Hindlimb muscle (tissue), 1 donor: ENCODE measurements at regions not wholly inside any gene's neighbourhood (a gene's known extent, or its start where the extent isn't known, plus 50 kb on each side); places are given as distances from the start of the nearest gene placed in this dataset.
"Not testable (repeated sequence)": the region's sequence is repeated elsewhere in the genome, so short reads cannot be mapped to it uniquely, and the experiment has no call there.

Experiments
- DNase-seq: peaks from one replicate; pipeline ENCODE4 v3.0.0-alpha.2; 2013

DNA sequence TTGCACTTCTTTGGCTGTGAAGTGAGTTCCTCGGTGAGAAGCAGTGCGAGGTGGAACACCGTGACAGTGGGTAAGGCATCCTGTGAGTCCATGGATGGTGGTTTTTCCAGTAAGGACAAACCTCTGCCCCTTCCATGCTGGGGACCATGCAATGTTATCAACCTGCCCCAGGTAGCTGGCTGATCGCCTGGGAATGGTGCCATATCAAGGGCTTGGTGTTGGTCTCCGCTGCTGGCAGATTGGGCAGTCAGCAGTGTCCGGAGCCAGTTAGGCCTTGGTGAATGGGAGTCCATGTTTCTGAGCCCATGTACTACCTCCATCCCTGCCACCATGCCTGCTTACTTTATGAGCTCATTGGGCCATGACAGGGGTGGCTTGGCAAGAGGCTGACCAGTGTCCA, 114.7 kb upstream of the C14orf180 start:
- DNase-seq = no peak

GRCh38 chr14:104465482-104466390, 113.8 kb upstream of the C14orf180 start:
- no peak for DNase-seq

DNA sequence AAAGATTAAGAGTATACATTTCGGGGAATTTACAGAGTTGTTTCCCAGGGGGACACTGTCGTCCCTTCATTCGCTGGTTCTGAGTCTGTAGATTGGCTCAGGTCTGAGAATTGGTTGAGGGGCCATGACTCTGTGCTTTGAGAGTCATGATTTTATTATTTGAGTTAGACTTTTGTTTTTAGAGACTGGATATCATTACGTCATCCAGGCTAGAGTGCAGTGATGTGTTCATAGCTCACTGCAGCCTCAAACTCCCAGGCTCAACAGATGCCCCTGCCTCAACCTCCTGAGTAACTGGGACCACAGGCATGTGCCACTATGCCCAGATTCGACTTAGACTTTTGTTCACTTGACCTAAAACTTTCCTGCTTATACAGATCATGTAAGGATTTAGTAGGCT, 112.3 kb upstream of the C14orf180 start:
- no peak for DNase-seq

DNA sequence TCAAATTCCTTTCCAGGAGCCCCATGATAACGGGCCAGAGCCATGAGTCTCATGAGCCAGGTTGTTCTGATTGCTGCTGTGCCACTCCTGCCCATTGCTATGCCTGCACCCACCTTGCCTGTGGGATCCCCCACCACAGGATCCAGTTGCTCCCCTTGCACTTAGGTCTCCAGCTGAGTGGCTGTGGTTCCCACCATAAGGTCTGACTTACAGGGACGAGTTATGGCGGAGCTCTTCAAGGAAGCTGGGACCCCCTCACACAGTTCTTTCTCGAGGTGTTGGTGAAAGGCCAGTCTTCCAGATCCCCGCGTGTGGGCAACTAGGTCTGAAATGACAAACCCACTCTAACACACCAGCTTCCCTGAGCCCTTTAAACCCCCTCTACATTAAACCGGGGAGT, 111.9 kb upstream of the C14orf180 start:
- no peak for DNase-seq

GRCh38 chr14:104469591-104469990, 110.0 kb upstream of the C14orf180 start:
- DNase-seq = no peak

- DNase-seq = no peak
Measured at GRCh38 chr14:104470588-104470987, 109.0 kb upstream of the C14orf180 start.

GRCh38 chr14:104471114-104471513, 108.5 kb upstream of the C14orf180 start:
- no peak for DNase-seq

DNA sequence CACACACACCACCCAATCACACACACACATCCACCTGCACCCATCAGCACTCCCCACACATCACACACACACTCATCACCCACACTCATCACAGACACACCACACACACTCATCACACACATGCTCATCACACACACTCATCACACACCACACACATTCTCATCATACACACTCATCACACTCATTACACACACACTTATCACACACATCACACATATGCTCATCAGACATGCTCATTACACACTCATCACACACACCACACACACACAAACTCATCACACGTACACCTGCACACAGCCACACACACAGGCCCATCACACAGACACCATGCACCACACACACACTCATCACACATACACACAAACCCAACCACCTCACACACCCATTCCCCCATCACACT, 107.5 kb upstream of the C14orf180 start:
- no peak for DNase-seq

GRCh38 chr14:104472536-104473243, 106.9 kb upstream of the C14orf180 start:
- DNase-seq = no peak

- DNase-seq = no peak
Measured at GRCh38 chr14:104473244-104473565, 106.4 kb upstream of the C14orf180 start.

DNA sequence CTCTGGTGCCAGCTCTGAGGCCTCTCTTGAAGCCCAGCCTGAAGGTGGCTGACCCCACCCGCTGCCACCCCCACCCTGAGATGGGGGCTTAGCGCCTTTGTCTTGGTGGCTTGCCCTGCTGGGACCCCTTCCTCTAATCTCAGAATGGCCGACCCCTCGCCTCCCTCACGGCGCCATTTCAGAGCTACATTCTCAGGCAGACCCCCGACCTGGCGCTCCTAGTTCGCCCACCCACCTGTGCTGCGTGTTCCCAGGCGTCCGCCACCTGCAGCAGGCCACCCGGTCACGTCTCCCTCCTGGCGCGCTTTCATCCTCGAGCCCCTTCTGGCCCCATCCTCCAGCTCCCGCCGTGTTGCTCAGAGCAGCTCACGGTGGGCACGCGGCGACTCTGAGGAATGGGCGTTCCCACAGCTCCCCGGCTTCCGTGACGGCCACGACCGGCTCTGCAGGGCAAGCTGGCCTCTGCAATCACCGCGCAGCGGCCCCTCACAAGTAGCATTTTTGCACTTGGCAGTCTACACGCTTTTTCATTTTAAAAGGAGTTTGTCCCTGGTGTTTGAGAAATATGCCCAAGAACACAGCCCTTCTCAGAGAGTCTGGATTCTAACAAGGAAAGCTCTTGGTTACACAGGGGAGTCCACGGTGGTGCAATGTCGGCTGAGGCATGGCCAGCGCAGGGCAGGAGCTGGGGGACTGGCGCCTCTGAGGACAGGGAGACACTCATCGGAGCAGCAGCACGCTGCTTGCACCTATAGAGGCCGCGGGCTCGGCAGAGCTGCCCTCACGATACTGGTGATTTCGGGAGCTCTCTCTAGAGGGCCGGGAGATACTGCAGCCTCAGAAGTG, 105.7 kb upstream of the C14orf180 start:
- DNase-seq = no peak

- no peak for DNase-seq
Measured at GRCh38 chr14:104474495-104475213, 104.9 kb upstream of the C14orf180 start.

DNA sequence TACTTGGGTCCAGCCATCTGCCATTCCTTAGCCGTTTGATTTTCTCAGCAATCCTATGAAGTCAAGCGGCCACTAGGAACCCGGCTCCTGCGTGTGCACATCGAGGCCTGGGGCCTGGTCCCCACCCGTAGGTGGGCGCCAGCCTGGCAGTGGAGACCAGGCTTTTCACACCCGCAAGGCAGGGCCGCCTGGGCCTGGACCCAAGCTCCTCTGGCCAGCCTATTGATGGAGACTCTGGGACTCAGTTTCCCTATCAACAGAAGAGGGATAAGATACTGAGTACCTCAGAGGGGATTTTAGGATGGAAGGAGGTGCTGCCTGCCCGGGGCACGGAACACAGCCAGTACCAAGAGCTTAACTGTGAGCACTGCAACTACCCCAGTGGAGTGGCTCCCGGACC, 104.3 kb upstream of the C14orf180 start:
- no peak for DNase-seq

DNA sequence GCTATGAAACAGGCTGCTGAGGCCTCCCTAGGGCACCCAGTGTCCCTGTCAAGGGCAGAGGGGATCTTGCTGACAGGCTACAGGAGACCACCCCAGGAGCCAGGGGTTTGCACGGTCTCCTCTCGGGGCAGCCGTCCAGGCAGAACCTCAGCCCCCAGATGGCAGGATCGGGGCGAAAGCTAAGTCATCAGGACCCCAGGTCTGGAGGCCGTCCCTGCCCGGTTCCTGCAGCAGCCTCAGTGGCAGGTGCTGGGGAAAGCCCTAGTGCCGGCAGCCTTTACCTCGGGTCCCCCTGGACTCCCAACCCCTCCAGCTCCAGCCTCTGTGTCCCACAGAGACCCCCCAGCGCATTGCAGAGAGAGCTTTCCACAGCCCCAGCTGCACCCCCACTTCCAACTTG, 103.8 kb upstream of the C14orf180 start:
- DNase-seq = no peak

DNA sequence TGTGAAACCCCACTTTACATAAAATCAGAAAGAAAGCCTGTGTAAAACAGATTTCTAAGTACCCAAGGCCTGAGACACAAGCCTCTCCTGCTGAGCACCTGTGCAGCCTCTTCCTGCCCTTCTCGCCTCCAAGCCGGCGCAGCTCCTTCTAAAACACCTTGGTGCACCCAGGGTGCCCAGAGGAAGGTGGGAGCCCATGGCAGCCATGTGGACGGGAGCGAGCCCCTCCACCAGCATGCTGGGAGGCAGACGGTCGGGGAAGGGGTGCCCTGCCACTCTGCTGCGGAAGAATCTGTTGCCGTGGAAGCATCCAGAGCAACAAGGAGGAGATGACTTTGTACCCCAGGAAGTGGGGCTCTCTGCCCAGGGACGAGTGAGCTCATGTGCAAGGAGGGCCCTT, 103.1 kb upstream of the C14orf180 start:
- no peak for DNase-seq

GRCh38 chr14:104477117-104477623, 102.4 kb upstream of the C14orf180 start:
- DNase-seq = no peak

DNA sequence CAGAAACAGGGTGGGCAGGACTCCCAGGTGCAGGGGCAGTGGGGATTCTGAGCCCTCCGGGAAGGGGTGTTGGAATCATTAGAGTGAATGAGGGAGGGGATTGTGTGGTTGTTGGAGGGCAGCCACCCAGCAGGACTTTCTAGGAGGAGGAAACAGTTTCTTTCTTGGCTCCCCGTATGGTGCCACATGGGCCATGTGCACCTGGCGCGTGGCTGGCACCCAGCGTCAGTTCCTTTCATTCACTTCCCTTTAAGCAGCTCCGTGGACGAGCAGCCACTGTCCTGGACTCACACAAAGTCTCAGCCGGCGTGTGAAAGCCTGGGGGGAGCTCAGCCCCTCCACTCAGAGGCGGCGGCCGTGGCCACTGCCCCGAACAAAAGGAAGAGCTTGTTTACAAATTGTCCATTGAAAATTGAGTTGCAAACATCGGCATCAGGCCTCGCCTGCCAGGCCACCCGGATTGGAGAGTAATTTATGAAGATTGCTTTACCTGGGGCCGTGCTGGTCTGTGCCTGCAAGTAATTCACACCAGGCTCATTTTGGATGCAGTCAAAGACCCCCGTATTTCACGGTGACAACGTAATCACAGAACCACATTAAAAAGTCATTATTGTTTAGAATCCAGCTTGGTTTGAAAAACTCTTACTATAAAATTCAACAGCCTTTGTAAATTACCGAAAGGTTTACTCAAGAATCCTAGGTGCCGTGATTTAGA, 101.7 kb upstream of the C14orf180 start:
- DNase-seq = no peak

DNA sequence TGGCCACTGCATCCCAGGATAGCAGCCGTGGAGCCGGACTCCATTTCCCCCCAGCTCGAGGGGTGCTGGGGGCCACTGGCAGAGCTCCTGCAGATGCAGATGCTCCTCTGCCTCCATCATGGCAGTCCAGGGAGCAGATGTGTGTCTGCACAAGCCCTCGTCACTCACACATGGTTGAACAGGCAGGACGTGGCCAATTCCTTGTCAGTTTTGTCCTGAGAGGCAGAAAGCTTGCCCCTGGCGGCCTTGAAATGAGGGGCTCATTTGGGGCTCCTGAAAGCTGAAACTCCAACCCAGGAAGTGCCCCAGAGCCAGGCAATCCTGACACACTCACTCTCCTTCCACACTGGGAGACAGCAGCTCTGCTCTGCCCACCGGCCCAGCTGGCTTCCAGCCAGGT, 100.9 kb upstream of the C14orf180 start:
- DNase-seq = no peak

GRCh38 chr14:104479901-104480300, 99.7 kb upstream of the C14orf180 start:
- DNase-seq = no peak

DNA sequence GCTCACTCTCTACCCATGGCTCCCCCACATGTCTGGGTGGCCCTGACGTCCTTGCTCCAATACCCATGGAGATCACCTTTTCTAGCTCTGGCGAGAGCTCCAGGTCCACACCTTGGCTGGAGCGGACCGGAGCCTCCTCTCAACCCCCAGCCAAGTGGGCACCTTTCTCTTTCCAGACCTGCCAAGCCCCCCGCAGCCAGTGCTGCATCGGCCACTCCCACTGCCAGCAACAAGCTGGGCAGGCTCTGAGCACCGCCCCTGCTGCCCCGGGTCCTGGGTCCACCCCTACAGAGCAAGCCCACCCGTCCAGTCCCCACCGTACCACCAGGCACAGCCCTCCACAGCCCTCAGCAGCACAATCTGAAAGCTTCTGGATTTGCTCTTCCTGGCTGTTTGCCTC, 98.2 kb upstream of the C14orf180 start:
- no peak for DNase-seq

GRCh38 chr14:104482017-104482416, 97.5 kb upstream of the C14orf180 start:
- not testable (repeated sequence) for DNase-seq
